Osteoblast (primary cell): ENCODE measurements at regions not wholly inside any gene's neighbourhood (a gene's known extent, or its start where the extent isn't known, plus 50 kb on each side); places are given as distances from the start of the nearest gene placed in this dataset.

Experiments used
- DNase-seq: peaks from one replicate; pipeline ENCODE4 v3.0.0; 2011; ENCODE audit warnings: low spot score, mixed read lengths; ENCODE audit not compliant: insufficient read length; ENCODE audit errors: missing footprints
- H2AFZ ChIP-seq: 2 replicates; pipeline ENCODE4 v1.6.0; 2011; ENCODE audit warnings: mild to moderate bottlenecking, low read length
- H3K27ac ChIP-seq: 2 replicates; pipeline ENCODE4 v1.5.1; 2011; ENCODE audit warnings: mild to moderate bottlenecking, low read depth, low read length, moderate library complexity
- H3K27me3 ChIP-seq: 2 replicates; pipeline ENCODE4 v1.6.0; 2012; ENCODE audit warnings: mild to moderate bottlenecking, control low read depth, inconsistent platforms, low read length, moderate library complexity; ENCODE audit not compliant: insufficient read depth
- H3K36me3 ChIP-seq: 2 replicates; pipeline ENCODE4 v1.5.1; 2011; ENCODE audit warnings: mild to moderate bottlenecking, low read length, control low read depth, moderate library complexity; ENCODE audit not compliant: insufficient read depth
- H3K4me1 ChIP-seq: 2 replicates; pipeline ENCODE4 v1.5.1; 2011; ENCODE audit warnings: mild to moderate bottlenecking, low read length, control low read depth, moderate library complexity; ENCODE audit not compliant: insufficient read depth
- H3K4me2 ChIP-seq: 2 replicates; pipeline ENCODE4 v1.6.0; 2011; ENCODE audit warnings: mild to moderate bottlenecking, low read length; ENCODE audit not compliant: insufficient read depth
- H3K4me3 ChIP-seq: fragments of 200-600 bp; sonication (generic); 3 replicates; pipeline ENCODE4 v1.5.1; 2012; ENCODE audit warnings: mild to moderate bottlenecking, low read length, inconsistent platforms; ENCODE audit not compliant: insufficient read depth
- H3K79me2 ChIP-seq: 2 replicates; pipeline ENCODE4 v1.6.0; 2012; ENCODE audit warnings: mild to moderate bottlenecking, low read length, control low read depth, inconsistent platforms; ENCODE audit not compliant: insufficient read depth
- H3K9me3 ChIP-seq: 2 replicates; pipeline ENCODE4 v1.5.1; 2011; ENCODE audit warnings: low read depth, low read length, control low read depth
- H4K20me1 ChIP-seq: 2 replicates; pipeline ENCODE4 v1.6.0; 2012; ENCODE audit warnings: mild to moderate bottlenecking, low read length, control low read depth; ENCODE audit not compliant: insufficient read depth
- CTCF ChIP-seq: IDR thresholded peaks from 2 replicates; pipeline ENCODE4 v1.5.1; 2011; ENCODE audit warnings: mild to moderate bottlenecking, low read depth, low read length, moderate library complexity; ENCODE audit errors: extremely low read depth

- Histone ChIP-seq H3K36me3 (no peaks in the 10 kb centered on the region), H2AFZ (no peak overlapping the region), H3K27me3 (no peaks in the 10 kb centered on the region), H3K9me3 (no peaks in the 10 kb centered on the region), H4K20me1 (no peaks in the 10 kb centered on the region), H3K27ac (no peak overlapping the region), H3K4me2 (no peak overlapping the region), H3K4me3 (no peak overlapping the region), H3K79me2 (no peaks in the 10 kb centered on the region), H3K4me1 (peaks cover 13% of the 10 kb centered on the region)
- no peak for DNase-seq
- TF ChIP-seq CTCF = no peak
Measured at GRCh38 chr1:56413671-56414199, 165.6 kb downstream of the PLPP3 start.

DNA sequence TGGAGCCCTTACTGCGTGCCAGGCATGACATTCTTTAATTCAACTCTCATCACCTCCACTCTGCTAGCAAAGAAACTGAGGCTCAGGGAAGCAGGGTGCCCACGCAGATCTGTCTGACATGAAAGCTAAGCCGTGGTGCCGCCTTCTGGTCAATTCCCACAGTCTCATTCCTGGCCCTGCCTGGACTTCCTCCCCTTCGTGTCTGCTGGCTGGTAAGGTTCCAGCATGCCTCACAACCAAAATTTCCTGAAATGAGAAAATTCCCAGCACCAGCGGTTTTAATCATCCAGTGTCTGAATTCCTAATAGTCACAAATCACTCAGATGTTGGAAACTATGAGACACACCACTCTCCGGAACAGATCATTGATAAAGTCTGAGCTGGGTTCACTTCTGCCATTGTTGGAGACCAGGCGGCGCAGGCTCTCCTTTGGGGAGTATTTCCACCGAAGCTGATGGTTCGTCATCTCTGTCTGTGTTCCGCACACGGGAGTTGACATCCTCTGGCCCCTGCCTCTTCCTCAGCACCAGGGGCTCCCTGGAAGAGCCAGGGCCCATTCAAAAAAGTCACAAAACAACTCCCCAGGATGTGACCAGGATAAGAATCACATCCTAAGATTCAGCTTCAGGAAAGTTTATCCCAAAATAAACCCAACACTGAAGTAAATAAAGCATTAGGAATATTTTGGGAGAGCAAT lies 167.7 kb downstream of the PLPP3 start:
- peak overlapping the region; percentile 45 for H3K27ac ChIP-seq

DNA sequence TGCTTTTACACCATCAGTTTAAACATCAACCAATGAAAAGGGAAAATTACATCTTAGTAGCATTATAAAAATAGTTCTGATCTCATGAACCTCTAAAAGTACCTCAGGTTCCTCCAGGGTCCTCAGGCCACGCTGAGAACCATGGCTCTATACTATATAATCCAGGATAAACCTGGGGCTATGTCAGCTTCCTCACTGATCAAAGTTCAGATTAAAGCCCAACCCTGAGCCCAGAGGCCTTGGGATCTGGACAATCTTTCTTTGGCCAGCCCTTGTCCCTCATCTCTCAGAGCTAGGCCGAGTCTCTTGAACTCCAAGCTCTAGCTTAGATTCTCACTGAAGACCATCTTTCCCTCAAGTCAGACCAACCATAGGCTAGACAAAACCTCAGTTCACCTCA lies 168.3 kb downstream of the PLPP3 start:
- TF ChIP-seq CTCF = no peak
- H3K4me2 ChIP-seq = no peak overlapping the region
- no peaks in the 10 kb centered on the region for H3K9me3 ChIP-seq
- no peaks in the 10 kb centered on the region for H3K36me3 ChIP-seq
- no peak overlapping the region for H3K27ac ChIP-seq
- no peaks in the 10 kb centered on the region for H4K20me1 ChIP-seq
- peaks cover 13% of the 10 kb centered on the region for H3K4me1 ChIP-seq
- no peak for DNase-seq
- H3K4me3 ChIP-seq = no peak overlapping the region
- no peaks in the 10 kb centered on the region for H3K79me2 ChIP-seq
- no peaks in the 10 kb centered on the region for H3K27me3 ChIP-seq
- peak overlapping the region; percentile 11 for H2AFZ ChIP-seq

More for the DNA sequence above, 167.7 kb downstream of the PLPP3 start:
- TF ChIP-seq CTCF = peak; percentile 36
- H3K79me2 ChIP-seq = no peaks in the 10 kb centered on the region
- no peak overlapping the region for H3K4me2 ChIP-seq
- H3K4me3 ChIP-seq = no peak overlapping the region
- no peaks in the 10 kb centered on the region for H3K9me3 ChIP-seq
- DNase-seq = peak; percentile 69
- H2AFZ ChIP-seq = peak overlapping the region; percentile 11
- no peaks in the 10 kb centered on the region for H4K20me1 ChIP-seq
- H3K27me3 ChIP-seq = no peaks in the 10 kb centered on the region
- H3K4me1 ChIP-seq = peaks cover 13% of the 10 kb centered on the region
- no peaks in the 10 kb centered on the region for H3K36me3 ChIP-seq

DNA sequence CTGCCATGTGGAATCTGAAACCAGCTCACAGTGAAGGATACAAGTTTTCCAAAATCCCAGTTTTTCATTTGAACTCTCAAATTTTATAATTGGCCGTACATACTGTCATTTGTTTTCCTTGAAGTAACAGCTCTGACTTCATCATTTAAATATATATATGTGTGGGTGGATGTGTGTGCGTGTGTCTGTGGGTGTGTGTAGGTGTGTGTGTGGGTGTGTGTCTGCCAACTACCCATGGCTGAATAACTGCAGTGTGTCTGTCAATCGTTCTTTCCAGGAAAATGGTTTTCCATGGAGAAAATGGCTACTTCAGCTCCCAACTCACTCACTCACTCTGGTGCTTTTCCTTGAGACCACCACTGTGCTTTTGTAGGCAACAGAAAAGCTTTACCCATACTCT lies 169.0 kb downstream of the PLPP3 start:
- H3K79me2 ChIP-seq = no peaks in the 10 kb centered on the region

More for the DNA sequence above, 169.0 kb downstream of the PLPP3 start:
- no peak for TF ChIP-seq CTCF
- H3K4me1 ChIP-seq = peaks cover 13% of the 10 kb centered on the region
- H4K20me1 ChIP-seq = no peaks in the 10 kb centered on the region
- no peak for DNase-seq
- H2AFZ ChIP-seq = no peak overlapping the region
- H3K36me3 ChIP-seq = no peaks in the 10 kb centered on the region
- no peaks in the 10 kb centered on the region for H3K9me3 ChIP-seq
- H3K4me3 ChIP-seq = no peak overlapping the region
- H3K27ac ChIP-seq = no peak overlapping the region
- no peaks in the 10 kb centered on the region for H3K27me3 ChIP-seq
- H3K4me2 ChIP-seq = no peak overlapping the region
